Astrocyte of the spinal cord (primary cell): ENCODE measurements at regions not wholly inside any gene's neighbourhood (a gene's known extent, or its start where the extent isn't known, plus 50 kb on each side); places are given as distances from the start of the nearest gene placed in this dataset.

Experiments
- DNase-seq: peaks from one replicate; pipeline ENCODE4 v3.0.0; 2011; ENCODE audit warnings: low read depth, low spot score
- H3K4me3 ChIP-seq: 2 replicates; pipeline ENCODE4 v1.5.1; 2011; ENCODE audit warnings: low read depth, mild to moderate bottlenecking, low read length, moderate library complexity
- CTCF ChIP-seq: IDR thresholded peaks from 2 replicates; pipeline ENCODE4 v1.5.1; 2012; ENCODE audit warnings: low read depth, mild to moderate bottlenecking, low read length, inconsistent platforms
- in situ Hi-C: cut with HindIII; loops from 2 replicates; pipeline ENCODE4 v1.10.0; 2017; ENCODE audit warnings: low sequenced_read_pairs

GRCh38 chr16:35557731-35558130 is 2098.3 kb downstream of the TP53TG3F start:
- in situ Hi-C loops = no loop called here
- DNase-seq = no peak
- H3K4me3 ChIP-seq = no peak overlapping the region
- TF ChIP-seq CTCF = no peak

GRCh38 chr16:35559911-35560636 is 2100.7 kb downstream of the TP53TG3F start:
- TF ChIP-seq CTCF = no peak
- DNase-seq = no peak
- no peak overlapping the region for H3K4me3 ChIP-seq
- in situ Hi-C loops = no loop called here

GRCh38 chr16:35560637-35560984 is 2101.2 kb downstream of the TP53TG3F start:
- no peak for DNase-seq
- no peak for TF ChIP-seq CTCF
- no peak overlapping the region for H3K4me3 ChIP-seq
- in situ Hi-C loops = no loop called here

GRCh38 chr16:35561346-35561745 is 2101.9 kb downstream of the TP53TG3F start:
- H3K4me3 ChIP-seq = no peak overlapping the region
- in situ Hi-C loops = no loop called here
- TF ChIP-seq CTCF = no peak
- no peak for DNase-seq

- no peak for TF ChIP-seq CTCF
- no peak for DNase-seq
- H3K4me3 ChIP-seq = no peak overlapping the region
- in situ Hi-C loops = no loop called here
Measured at GRCh38 chr16:35562471-35562870, 2103.1 kb downstream of the TP53TG3F start.

- in situ Hi-C loops = no loop called here
- DNase-seq = no peak
- TF ChIP-seq CTCF = no peak
- no peak overlapping the region for H3K4me3 ChIP-seq
Measured at GRCh38 chr16:35562919-35563318, 2103.5 kb downstream of the TP53TG3F start.

GRCh38 chr16:35564148-35564547 is 2104.7 kb downstream of the TP53TG3F start:
- TF ChIP-seq CTCF = no peak

More at GRCh38 chr16:35564148-35564547, 2104.7 kb downstream of the TP53TG3F start:
- in situ Hi-C loops = no loop called here
- no peak for DNase-seq
- H3K4me3 ChIP-seq = no peak overlapping the region
